HEK293T (cell line): ENCODE measurements at regions not wholly inside any gene's neighbourhood (a gene's known extent, or its start where the extent isn't known, plus 50 kb on each side); places are given as distances from the start of the nearest gene placed in this dataset.

Experiments
- FOXA1 ChIP-seq: fragments of 450-650 bp; IDR thresholded peaks from 2 replicates; pipeline ENCODE4 v1.6.1; 2016; ENCODE audit warnings: mild to moderate bottlenecking
- L3MBTL2 ChIP-seq: fragments of 450-650 bp; conservative IDR thresholded peaks from 2 replicates; pipeline ENCODE4 v1.6.1; 2016; ENCODE audit warnings: mild to moderate bottlenecking
- SP1 ChIP-seq: fragments of 450-650 bp; IDR thresholded peaks from 2 replicates; pipeline ENCODE4 v1.6.1; 2017

DNA sequence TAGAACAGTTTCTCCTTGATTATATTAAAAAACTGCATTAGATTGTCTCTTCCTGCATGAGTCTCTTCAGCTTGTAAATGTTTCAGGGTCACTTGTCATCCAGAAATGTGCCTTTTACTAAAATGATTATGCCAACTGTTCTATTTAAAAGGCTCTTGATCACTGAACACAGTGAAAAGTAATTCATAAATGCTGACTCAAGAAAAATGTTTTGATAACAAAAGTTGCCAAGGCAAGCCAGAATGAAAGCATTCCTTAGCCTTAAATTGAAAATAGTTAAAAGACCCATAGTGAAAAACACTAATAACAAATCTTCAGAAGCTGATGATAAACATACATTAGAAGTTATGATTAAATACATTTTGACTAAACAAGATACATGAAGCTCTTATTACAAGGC is 356.0 kb upstream of the KIF2B start:
- TF ChIP-seq L3MBTL2: no peak
- no peak for TF ChIP-seq FOXA1
- TF ChIP-seq SP1: no peak
